ENCODE measurements at regions not wholly inside any gene's neighbourhood (a gene's known extent, or its start where the extent isn't known, plus 50 kb on each side); places are given as distances from the start of the nearest gene placed in this dataset.

GRCh38 chr11:134615041-134615615, 203.1 kb upstream of the B3GAT1 start:
- TF ChIP-seq CTCF (IDR thresholded peaks at IDR 0.05 in 4 of 5, conservative IDR thresholded peaks at IDR 0.05 in 1 of 5) (no peak), POLR2A (IDR thresholded peaks at IDR 0.05) (no peak)
